Gastrocnemius medialis (tissue), 4 donors: ENCODE measurements at regions not wholly inside any gene's neighbourhood (a gene's known extent, or its start where the extent isn't known, plus 50 kb on each side); places are given as distances from the start of the nearest gene placed in this dataset.

Source experiments
- ATAC-seq, 2 donors: fragments of 150-250 bp; one replicate each; pipeline ENCODE4 v1.9.1; 2016
- DNase-seq, 2 donors: peaks; one replicate each; pipeline ENCODE4 v3.0.0-alpha.2; 2019
- H3K27ac ChIP-seq, 4 donors: fragments of 200-600 bp; sonication (generic); 1 replicate in 1 of 4; 2 replicates in 3 of 4; pipeline ENCODE4 v1.5.1; 2016 to 2018; ENCODE audit warnings: mild to moderate bottlenecking in 2 of 4, moderate library complexity in 1 of 4
- H3K27me3 ChIP-seq, 3 donors: fragments of 200-600 bp; sonication (generic) in 2 of 3; 1 replicate in 1 of 3; 2 replicates in 2 of 3; pipeline versions ENCODE4 v1.5.1 to v1.6.0; 2016 to 2019; ENCODE audit warnings: mild to moderate bottlenecking in 1 of 3, moderate library complexity in 1 of 3
- H3K36me3 ChIP-seq, 2 donors: fragments of 200-600 bp; sonication (generic) in 1 of 2; one replicate each; pipeline ENCODE4 v1.5.1; 2017 to 2018
- H3K4me1 ChIP-seq, 2 donors: fragments of 200-600 bp; sonication (generic) in 1 of 2; one replicate each; pipeline ENCODE4 v1.5.1; 2016 to 2017; ENCODE audit warnings: mild to moderate bottlenecking in 2 of 2
- H3K4me3 ChIP-seq, 4 donors: fragments of 200-600 bp; sonication (generic) in 3 of 4; 1 replicate in 1 of 4; 2 replicates in 3 of 4; pipeline ENCODE4 v1.5.1; 2016 to 2019; ENCODE audit warnings: mild to moderate bottlenecking in 2 of 4
- H3K9me3 ChIP-seq, 3 donors: fragments of 200-600 bp; sonication (generic) in 2 of 3; 1 replicate in 1 of 3; 2 replicates in 2 of 3; pipeline ENCODE4 v1.5.1; 2016 to 2019
- POLR2A ChIP-seq, 2 donors: fragments of 450-650 bp; IDR thresholded peaks; one replicate each; pipeline ENCODE4 v1.6.1; 2017; ENCODE audit warnings: antibody characterized with exemption in 2 of 2, mild to moderate bottlenecking in 2 of 2, moderate library complexity in 2 of 2
- in situ Hi-C, 4 donors: fragments of 200-750 bp; cut with MboI; loops; one replicate each; pipeline versions ENCODE4 v1.15.0 to v1.8.0; 2017; ENCODE audit warnings: low sequenced_read_pairs in 4 of 4
- intact Hi-C: fragments of 100-400 bp; cut with DNase I; formaldehyde crosslinking; loops from one replicate; pipeline ENCODE4 v1.15.1; 2023; ENCODE audit warnings: low total_unique reads
- TF ChIP-seq, protein P1 (sequence below), 5 experiments: fragments of 450-650 bp in 3 of 5; fragments of 200-600 bp in 2 of 5; sonication (generic) in 2 of 5; IDR thresholded peaks in 4 of 5; conservative IDR thresholded peaks in 1 of 5; 1 replicate in 4 of 5; 2 replicates in 1 of 5; pipeline ENCODE4 v1.5.1; 2016 to 2019; ENCODE audit warnings: antibody characterized with exemption in 5 of 5, mild to moderate bottlenecking in 3 of 5, moderate library complexity in 3 of 5

DNA sequence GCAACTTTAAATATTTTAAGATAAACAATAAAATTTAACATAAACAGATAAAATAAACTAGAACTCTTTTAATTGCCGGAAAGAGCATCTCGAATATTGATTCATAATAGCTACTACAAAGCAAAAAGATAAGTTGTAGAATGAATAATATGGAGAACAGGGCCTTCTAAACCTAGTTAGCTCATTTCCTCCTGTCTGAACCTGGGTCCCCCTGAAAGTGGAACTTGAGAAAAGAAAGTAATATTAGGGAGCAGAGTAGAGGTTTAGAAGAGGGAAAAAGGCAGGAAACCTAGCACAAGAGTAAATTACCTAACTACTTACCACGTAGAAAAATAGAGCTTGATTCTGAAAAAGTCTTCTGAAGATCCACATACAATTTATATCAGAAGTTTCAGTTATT lies 80.7 kb upstream of the NETO1 start:
- no peaks in the 10 kb centered on the region for H3K4me1 ChIP-seq
- no peaks in the 10 kb centered on the region for H3K27me3 ChIP-seq
- DNase-seq (no peak), ATAC-seq (no peak)
- in situ Hi-C loops (no loop called here), intact Hi-C loops (no loop called here)
- H3K36me3 ChIP-seq: no peaks in the 10 kb centered on the region
- no peak overlapping the region for H3K4me3 ChIP-seq
- no peaks in the 10 kb centered on the region for H3K9me3 ChIP-seq
- TF ChIP-seq, protein P1, sequence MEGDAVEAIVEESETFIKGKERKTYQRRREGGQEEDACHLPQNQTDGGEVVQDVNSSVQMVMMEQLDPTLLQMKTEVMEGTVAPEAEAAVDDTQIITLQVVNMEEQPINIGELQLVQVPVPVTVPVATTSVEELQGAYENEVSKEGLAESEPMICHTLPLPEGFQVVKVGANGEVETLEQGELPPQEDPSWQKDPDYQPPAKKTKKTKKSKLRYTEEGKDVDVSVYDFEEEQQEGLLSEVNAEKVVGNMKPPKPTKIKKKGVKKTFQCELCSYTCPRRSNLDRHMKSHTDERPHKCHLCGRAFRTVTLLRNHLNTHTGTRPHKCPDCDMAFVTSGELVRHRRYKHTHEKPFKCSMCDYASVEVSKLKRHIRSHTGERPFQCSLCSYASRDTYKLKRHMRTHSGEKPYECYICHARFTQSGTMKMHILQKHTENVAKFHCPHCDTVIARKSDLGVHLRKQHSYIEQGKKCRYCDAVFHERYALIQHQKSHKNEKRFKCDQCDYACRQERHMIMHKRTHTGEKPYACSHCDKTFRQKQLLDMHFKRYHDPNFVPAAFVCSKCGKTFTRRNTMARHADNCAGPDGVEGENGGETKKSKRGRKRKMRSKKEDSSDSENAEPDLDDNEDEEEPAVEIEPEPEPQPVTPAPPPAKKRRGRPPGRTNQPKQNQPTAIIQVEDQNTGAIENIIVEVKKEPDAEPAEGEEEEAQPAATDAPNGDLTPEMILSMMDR (IDR thresholded peaks at IDR 0.05 in 4 of 5, conservative IDR thresholded peaks at IDR 0.05 in 1 of 5): no peak
- no peak for TF ChIP-seq POLR2A (IDR thresholded peaks at IDR 0.05)
- no peak overlapping the region for H3K27ac ChIP-seq

DNA sequence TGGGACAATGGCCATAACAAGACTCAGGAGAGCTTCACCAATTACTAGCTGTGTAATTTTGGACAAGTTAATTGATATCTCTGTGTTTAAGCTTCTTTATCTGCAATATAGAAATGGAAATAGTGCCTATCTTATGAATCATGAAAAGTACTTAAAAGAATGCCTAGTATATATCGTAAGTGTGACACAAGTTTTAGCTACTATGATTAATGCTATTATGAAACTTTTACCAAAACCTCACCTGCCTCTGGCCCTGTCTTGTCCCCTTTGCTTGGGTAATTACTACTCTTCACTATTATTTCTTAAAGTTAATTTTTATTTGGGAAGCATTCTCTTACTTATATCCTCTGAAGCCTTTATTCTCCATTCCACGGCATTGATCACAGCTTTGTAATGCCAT lies 75.0 kb upstream of the NETO1 start:
- no peak for DNase-seq
- intact Hi-C loops: no loop called here
- H3K9me3 ChIP-seq: no peaks in the 10 kb centered on the region

DNA sequence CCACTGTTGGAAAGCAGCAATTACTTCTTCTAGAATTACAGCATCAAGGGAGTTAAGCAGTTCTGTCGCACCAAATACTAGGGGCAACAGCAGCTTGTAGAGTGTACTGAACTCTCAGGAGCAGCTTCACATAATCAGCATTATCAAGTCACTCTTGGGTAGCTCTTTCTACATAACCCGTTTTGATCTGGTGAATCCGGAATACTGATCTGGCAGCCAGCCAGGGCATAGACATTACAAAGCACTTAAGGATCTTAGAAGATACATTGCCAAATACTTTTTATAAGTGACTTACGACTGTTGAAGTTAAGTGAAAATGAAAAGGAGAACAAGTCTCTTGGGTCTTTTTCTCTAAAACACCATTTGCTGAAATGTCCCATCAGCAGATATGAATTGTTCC lies 73.2 kb upstream of the NETO1 start:
- no peak for ATAC-seq

More for the DNA sequence above, 75.0 kb upstream of the NETO1 start:
- no peak for ATAC-seq
- Histone ChIP-seq H3K4me1 (no peaks in the 10 kb centered on the region), H3K4me3 (no peak overlapping the region), H3K27me3 (no peaks in the 10 kb centered on the region), H3K27ac (no peak overlapping the region), H3K36me3 (no peaks in the 10 kb centered on the region)
- in situ Hi-C loops: no loop called here
- TF ChIP-seq, protein P1 (IDR thresholded peaks at IDR 0.05 in 4 of 5, conservative IDR thresholded peaks at IDR 0.05 in 1 of 5): no peak
- TF ChIP-seq POLR2A (IDR thresholded peaks at IDR 0.05): no peak

DNA sequence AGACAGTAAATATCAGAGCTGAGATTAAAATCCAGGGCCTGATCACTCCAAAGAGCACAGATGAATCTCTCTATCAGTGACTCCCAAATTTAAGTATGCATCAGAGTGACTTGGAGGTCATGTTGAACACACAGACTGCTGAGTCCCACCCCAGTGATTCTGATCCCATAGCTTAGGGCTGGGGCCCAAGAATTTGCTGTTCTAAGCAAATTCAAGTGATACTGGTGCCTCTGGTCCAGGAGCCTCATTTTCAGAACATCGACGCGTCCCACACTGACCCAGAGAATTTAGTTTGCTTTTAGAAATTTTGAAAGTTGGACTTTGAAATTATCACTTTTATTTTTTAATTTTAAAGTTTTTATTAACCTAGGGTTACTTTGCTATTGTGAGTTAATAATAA lies 72.7 kb upstream of the NETO1 start:
- Histone ChIP-seq H3K36me3 (no peaks in the 10 kb centered on the region), H3K27me3 (no peaks in the 10 kb centered on the region), H3K9me3 (no peaks in the 10 kb centered on the region), H3K4me3 (no peak overlapping the region), H3K4me1 (no peaks in the 10 kb centered on the region), H3K27ac (no peak overlapping the region)
- no peak for DNase-seq
- intact Hi-C loops (no loop called here), in situ Hi-C loops (no loop called here)
- no peak for TF ChIP-seq POLR2A (IDR thresholded peaks at IDR 0.05)
- TF ChIP-seq, protein P1 (IDR thresholded peaks at IDR 0.05 in 4 of 5, conservative IDR thresholded peaks at IDR 0.05 in 1 of 5): no peak
- no peak for ATAC-seq

More for the DNA sequence above, 73.2 kb upstream of the NETO1 start:
- in situ Hi-C loops: no loop called here
- H3K27me3 ChIP-seq: no peaks in the 10 kb centered on the region
- intact Hi-C loops: no loop called here
- no peak for DNase-seq
- no peak overlapping the region for H3K4me3 ChIP-seq
- H3K27ac ChIP-seq: no peak overlapping the region
- no peak for TF ChIP-seq POLR2A (IDR thresholded peaks at IDR 0.05)
- TF ChIP-seq, protein P1 (IDR thresholded peaks at IDR 0.05 in 4 of 5, conservative IDR thresholded peaks at IDR 0.05 in 1 of 5): no peak
- H3K36me3 ChIP-seq: no peaks in the 10 kb centered on the region
- no peaks in the 10 kb centered on the region for H3K9me3 ChIP-seq
- H3K4me1 ChIP-seq: no peaks in the 10 kb centered on the region

DNA sequence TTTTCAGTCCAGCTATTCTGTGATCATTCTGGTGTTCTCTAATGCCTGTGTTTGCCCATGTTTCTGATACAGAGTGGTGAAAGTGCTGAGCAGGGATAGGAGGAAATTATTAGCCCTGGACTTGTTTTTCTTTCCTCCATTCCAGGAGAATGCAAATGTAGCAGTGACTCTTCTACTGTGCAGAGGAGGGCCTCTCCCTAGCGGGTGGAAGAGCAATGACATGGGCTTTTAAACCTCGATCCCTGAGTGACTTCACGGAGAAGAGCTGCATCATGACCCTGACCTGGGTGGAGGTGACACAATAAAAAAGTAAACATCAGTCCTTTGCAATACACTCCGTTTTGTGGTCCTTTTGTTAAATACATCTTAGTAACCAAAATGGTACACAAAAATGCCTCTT lies 68.0 kb upstream of the NETO1 start:
- Histone ChIP-seq H3K9me3 (no peaks in the 10 kb centered on the region), H3K4me1 (no peaks in the 10 kb centered on the region), H3K4me3 (no peak overlapping the region), H3K36me3 (no peaks in the 10 kb centered on the region), H3K27ac (no peak overlapping the region), H3K27me3 (no peaks in the 10 kb centered on the region)
- in situ Hi-C loops (no loop called here), intact Hi-C loops (no loop called here)
- TF ChIP-seq, protein P1 (IDR thresholded peaks at IDR 0.05 in 4 of 5, conservative IDR thresholded peaks at IDR 0.05 in 1 of 5): no peak
- no peak for TF ChIP-seq POLR2A (IDR thresholded peaks at IDR 0.05)
- DNase-seq (no peak), ATAC-seq (no peak)
